ENCODE measurements at regions not wholly inside any gene's neighbourhood (a gene's known extent, or its start where the extent isn't known, plus 50 kb on each side); places are given as distances from the start of the nearest gene placed in this dataset.

DNA sequence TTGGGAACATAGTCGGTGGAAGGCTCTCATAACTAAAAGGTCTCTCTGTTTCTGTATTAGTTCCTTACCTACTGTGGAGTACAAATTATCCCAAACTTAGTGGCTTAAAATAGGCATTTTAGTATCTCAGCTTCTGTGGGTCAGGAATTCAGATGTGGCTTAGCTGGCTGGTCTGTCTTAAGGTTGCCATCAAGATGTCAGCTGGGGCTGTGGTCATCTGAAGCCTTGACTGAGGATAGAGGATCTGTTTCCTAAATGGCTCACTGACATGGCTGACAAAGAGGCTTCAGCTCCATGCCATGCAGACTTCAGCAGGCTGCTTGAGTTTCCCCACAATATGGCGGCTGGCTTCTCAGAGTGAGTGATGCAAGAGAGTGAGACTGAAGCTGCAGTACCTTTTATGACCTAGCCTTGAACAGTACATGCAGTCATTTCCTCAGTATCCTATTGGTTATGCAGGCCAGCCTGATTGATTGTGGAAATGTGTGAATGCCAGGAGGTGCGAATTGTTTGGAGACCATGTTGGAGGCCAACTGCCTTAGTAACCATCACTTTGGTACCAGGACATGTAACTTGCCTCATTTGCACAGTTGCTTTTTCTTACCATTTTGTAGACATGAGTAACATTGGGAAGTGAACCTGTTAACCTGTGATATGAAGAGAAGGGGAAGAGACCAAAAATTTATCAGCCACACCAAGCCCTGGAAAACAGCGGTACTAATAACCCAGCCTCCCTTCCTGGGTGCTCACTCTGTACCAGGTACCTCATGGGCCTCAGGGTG, 152.8 kb upstream of the IER5L start:
- TF ChIP-seq CTCF (conservative IDR thresholded peaks at IDR 0.05; ENCODE audit: low read depth): no peak
- ChIA-PET POLR2A (ENCODE audit: low non-redundant PET) (interaction anchor here (5.9 kb wide), 1 partner anchor 154 kb away, joined by 81 read pairs; the partner anchor contains the start of gene IER5L), CTCF (interaction anchor here (0.8 to 1.5 kb wide), 2 partner anchors 15 to 82 kb away, joined by 3 to 4 read pairs; no protein-coding TSS in a partner anchor)
- no peak for DNase-seq (ENCODE audit: low spot score)
- peak overlapping the region; percentile 100 for H3K27ac ChIP-seq

- no peak for DNase-seq (ENCODE audit: low spot score)
- ChIA-PET POLR2A (ENCODE audit: low non-redundant PET) (no interaction called here), CTCF (no interaction called here)
- peak overlapping the region; percentile 2 for H3K27ac ChIP-seq
- no peak for TF ChIP-seq CTCF (conservative IDR thresholded peaks at IDR 0.05; ENCODE audit: low read depth)
Observed at GRCh38 chr9:129328355-129329042, 150.4 kb upstream of the IER5L start.

DNA sequence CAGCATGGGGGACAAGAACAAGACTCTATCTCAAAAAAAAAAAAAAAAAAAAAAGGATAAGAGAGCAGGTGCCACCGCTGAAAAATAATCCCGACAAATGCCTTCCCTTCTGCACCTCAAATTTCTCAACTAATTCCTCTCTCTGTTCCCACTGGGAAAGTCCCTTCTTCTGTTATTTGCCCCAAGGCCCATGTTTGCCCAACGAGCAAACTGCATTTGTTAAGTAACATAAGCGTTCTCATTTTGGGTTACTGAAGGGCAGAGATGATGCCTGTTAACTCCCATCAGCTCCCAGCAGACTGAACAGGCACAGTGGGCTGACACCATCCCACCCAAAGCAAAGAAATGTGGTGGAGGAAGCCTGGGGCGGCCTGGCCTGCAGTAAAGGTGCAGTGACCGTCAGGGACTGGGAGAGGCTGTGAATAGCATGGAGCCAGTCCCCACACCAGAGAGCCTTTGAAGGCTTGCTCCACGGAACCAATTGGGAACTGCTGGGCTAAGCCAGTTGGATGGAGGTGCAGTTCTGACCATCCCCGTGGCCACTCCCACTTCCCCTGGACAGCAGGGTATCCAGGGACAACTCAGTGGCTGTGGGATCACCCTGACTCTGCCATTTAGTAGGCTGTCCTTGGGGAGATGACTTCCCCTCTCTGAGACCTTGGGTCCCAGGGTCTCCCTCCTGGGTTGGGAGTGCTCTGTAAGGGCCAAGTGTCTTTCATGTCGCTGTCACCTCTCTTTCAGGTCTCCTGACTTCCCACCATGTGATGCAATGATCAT, 149.7 kb upstream of the IER5L start:
- POLR2A ChIA-PET (ENCODE audit: low non-redundant PET): no interaction called here
- H3K27ac ChIP-seq: peak overlapping the region; percentile 2; the same call in 1 of the 2 replicates
- no peak for DNase-seq (ENCODE audit: low spot score)
- no peak for TF ChIP-seq CTCF (conservative IDR thresholded peaks at IDR 0.05; ENCODE audit: low read depth)
- CTCF ChIA-PET: interaction anchor here (0.6 kb wide), 1 partner anchor 154 kb away, joined by 3 read pairs; no protein-coding TSS in a partner anchor

DNA sequence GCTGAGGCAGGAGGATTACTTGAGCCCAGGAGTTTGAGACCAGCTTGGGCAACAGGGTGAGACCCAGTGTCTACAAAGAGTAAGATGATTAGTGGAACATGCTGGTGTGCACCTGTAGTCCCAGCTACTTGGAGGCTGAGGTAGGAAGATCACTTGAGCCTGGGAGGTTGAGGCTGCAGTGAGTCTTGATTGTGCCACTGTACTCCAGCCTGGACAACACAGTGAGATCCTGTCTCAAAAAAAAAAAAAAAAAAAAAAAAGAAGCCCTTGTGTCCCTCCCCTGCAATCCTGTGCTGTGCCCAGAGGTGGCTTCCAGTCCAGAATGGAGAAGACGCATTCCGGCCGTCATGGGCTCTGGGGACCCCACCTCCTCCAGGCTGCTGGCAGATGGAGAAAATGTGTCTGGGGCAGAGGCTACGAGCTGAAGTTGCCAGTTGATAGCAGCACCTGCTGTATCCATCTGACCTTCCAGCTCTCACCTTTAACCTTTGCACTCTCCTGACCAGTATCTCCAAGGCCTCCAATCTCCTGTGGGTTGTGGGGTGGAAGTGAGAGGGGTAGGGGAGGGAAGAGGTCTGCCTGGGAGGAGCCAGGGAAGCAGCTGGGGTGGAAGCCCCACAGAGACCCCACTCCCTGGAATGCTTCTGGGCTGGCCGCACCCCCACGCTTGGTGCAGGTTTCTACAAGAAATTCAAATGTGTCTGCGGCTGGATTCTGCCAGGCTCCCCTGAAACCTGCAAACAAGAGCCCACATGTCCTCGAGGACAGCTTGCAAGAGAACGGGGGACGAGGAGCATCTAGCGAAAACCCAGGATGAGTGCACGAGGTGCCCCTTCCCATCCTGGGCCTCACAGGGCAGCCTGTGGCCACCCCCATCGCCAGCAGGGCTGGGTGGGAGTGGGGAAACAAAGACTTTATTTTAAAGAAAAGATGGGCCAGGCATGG, 148.3 kb upstream of the IER5L start:
- ChIA-PET POLR2A (ENCODE audit: low non-redundant PET) (interaction anchor here (0.8 kb wide), 1 partner anchor 149 kb away, joined by 3 read pairs; no protein-coding TSS in a partner anchor), CTCF (interaction anchor here (0.6 kb wide), 1 partner anchor 152 kb away, joined by 3 read pairs; no protein-coding TSS in a partner anchor)
- DNase-seq (ENCODE audit: low spot score): no peak
- H3K27ac ChIP-seq: peak overlapping the region; percentile 9; the same call in 1 of the 2 replicates
- TF ChIP-seq CTCF (conservative IDR thresholded peaks at IDR 0.05; ENCODE audit: low read depth): no peak

DNA sequence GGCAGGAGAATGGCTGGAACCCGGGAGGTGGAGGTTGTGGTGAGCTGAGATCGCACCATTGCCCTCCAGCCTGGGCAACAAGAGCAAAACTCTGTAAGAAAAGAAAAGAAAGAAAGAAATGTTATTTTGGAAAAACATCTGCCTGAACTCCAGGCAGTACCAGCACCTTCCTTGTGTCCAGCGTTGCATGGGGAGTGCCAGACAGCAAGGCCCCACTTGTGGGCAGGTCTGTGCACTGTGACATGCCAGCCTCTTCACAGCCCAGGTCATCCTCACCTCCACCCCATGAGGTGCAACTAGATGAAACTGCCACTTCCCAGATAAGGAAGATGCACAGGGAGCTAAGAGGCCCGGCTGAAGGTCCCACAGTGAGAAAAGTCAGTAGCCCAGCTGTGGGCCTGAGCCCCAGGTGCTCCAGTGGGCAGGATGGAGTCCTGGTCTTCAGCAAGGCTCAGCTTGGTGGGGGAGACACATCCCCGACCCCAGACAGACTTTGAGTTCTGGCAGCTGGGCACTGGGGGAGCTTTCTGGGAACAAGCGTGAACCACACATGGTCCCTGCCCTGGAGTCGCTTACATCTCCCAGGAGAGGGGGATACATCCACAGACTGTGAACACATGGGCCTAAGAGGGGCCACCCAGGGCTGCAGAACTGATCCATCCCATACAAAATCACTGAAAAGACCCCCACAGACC, 146.9 kb upstream of the IER5L start:
- no peak for DNase-seq (ENCODE audit: low spot score)
- no peak for TF ChIP-seq CTCF (conservative IDR thresholded peaks at IDR 0.05; ENCODE audit: low read depth)
- H3K27ac ChIP-seq: peak overlapping the region; percentile 13
- ChIA-PET CTCF (interaction anchor here (0.5 to 0.7 kb wide), 2 partner anchors 169 to 178 kb away, joined by 3 to 4 read pairs; no protein-coding TSS in a partner anchor), POLR2A (ENCODE audit: low non-redundant PET) (interaction anchor here (0.8 kb wide), 1 partner anchor 147 kb away, joined by 3 read pairs; no protein-coding TSS in a partner anchor)
